ENCODE measurements at regions not wholly inside any gene's neighbourhood (a gene's known extent, or its start where the extent isn't known, plus 50 kb on each side); places are given as distances from the start of the nearest gene placed in this dataset.
"Not testable (repeated sequence)": the region's sequence is repeated elsewhere in the genome, so short reads cannot be mapped to it uniquely, and the experiment has no call there.

GRCh38 chr1:178664278-178664677, 60.8 kb upstream of the RALGPS2 start:
- no peak for DNase-seq (ENCODE audit: low spot score)
- Histone ChIP-seq H3K27me3 (ENCODE audit: control insufficient read depth in 4 of 4, insufficient read depth in 4 of 4, low read length in 3 of 4) (no peaks in the 10 kb centered on the region), H3K4me3 (ENCODE audit: low read depth in 1 of 3, low read length in 3 of 3) (no peak overlapping the region), H3K27ac (ENCODE audit: low read depth in 1 of 2, low read length in 2 of 2) (no peak overlapping the region), H3K9me3 (ENCODE audit: control insufficient read depth in 4 of 4, low read length in 3 of 4) (no peaks in the 10 kb centered on the region), H3K9ac (ENCODE audit: low read depth in 1 of 2, low read length in 2 of 2) (no peak overlapping the region), H3K36me3 (ENCODE audit: control insufficient read depth in 4 of 4, insufficient read depth in 3 of 4, low read depth in 1 of 4, low read length in 3 of 4) (no peaks in the 10 kb centered on the region), H3K4me1 (ENCODE audit: control insufficient read depth in 4 of 4, insufficient read depth in 4 of 4, low read length in 3 of 4) (peaks cover 0 to 3% (median under 1%) of the 10 kb centered on the region in 4 donors)
- TF ChIP-seq RAD21 (IDR thresholded peaks at IDR 0.05) (no peak), RXRA (IDR thresholded peaks at IDR 0.05) (no peak)
- WGBS, result 87% methylated on average over 5 of the region's 5 CpGs

GRCh38 chr1:178665579-178665978, 59.5 kb upstream of the RALGPS2 start:
- H3K27ac ChIP-seq (ENCODE audit: low read depth in 1 of 2, low read length in 2 of 2), result no peak overlapping the region
- H3K36me3 ChIP-seq (ENCODE audit: control insufficient read depth in 4 of 4, insufficient read depth in 3 of 4, low read depth in 1 of 4, low read length in 3 of 4), result no peaks in the 10 kb centered on the region
- H3K9me3 ChIP-seq (ENCODE audit: control insufficient read depth in 4 of 4, low read length in 3 of 4), result no peaks in the 10 kb centered on the region
- DNase-seq (ENCODE audit: low spot score), result no peak
- no peak overlapping the region for H3K9ac ChIP-seq (ENCODE audit: low read depth in 1 of 2, low read length in 2 of 2)
- H3K4me1 ChIP-seq (ENCODE audit: control insufficient read depth in 4 of 4, insufficient read depth in 4 of 4, low read length in 3 of 4), result peaks cover 0 to 3% (median under 1%) of the 10 kb centered on the region in 4 donors
- TF ChIP-seq MAX (IDR thresholded peaks at IDR 0.05), result no peak
- TF ChIP-seq ATF3 (IDR thresholded peaks at IDR 0.05), result no peak
- TF ChIP-seq ZBTB33 (IDR thresholded peaks at IDR 0.05), result no peak
- TF ChIP-seq CTCF (IDR thresholded peaks at IDR 0.05; ENCODE audit: low read depth, low read length, missing input control), result no peak
- TF ChIP-seq REST (IDR thresholded peaks at IDR 0.05), result no peak
- no peak for TF ChIP-seq HNF4G (IDR thresholded peaks at IDR 0.05)
- no peak for TF ChIP-seq RXRA (IDR thresholded peaks at IDR 0.05)
- TF ChIP-seq RAD21 (IDR thresholded peaks at IDR 0.05), result no peak
- no peak for TF ChIP-seq HNF4A (conservative IDR thresholded peaks at IDR 0.05)
- WGBS, result 89% methylated on average over 1 of the region's 1 CpG
- H3K27me3 ChIP-seq (ENCODE audit: control insufficient read depth in 4 of 4, insufficient read depth in 4 of 4, low read length in 3 of 4), result no peaks in the 10 kb centered on the region
- no peak overlapping the region for H3K4me3 ChIP-seq (ENCODE audit: low read depth in 1 of 3, low read length in 3 of 3)

- not testable (repeated sequence) for H3K27me3 ChIP-seq (ENCODE audit: control insufficient read depth in 4 of 4, insufficient read depth in 4 of 4, low read length in 3 of 4); H3K36me3 ChIP-seq (ENCODE audit: control insufficient read depth in 4 of 4, insufficient read depth in 3 of 4, low read depth in 1 of 4, low read length in 3 of 4); H3K27ac ChIP-seq (ENCODE audit: low read depth in 1 of 2, low read length in 2 of 2); H3K4me1 ChIP-seq (ENCODE audit: control insufficient read depth in 4 of 4, insufficient read depth in 4 of 4, low read length in 3 of 4); H3K4me3 ChIP-seq (ENCODE audit: low read depth in 1 of 3, low read length in 3 of 3); H3K9me3 ChIP-seq (ENCODE audit: control insufficient read depth in 4 of 4, low read length in 3 of 4); H3K9ac ChIP-seq (ENCODE audit: low read depth in 1 of 2, low read length in 2 of 2); DNase-seq (ENCODE audit: low spot score)
- WGBS, result 88% methylated on average over 9 of the region's 9 CpGs
Measured at GRCh38 chr1:178666891-178667290, 58.2 kb upstream of the RALGPS2 start.
